ENCODE measurements at regions not wholly inside any gene's neighbourhood (a gene's known extent, or its start where the extent isn't known, plus 50 kb on each side); places are given as distances from the start of the nearest gene placed in this dataset.

DNA sequence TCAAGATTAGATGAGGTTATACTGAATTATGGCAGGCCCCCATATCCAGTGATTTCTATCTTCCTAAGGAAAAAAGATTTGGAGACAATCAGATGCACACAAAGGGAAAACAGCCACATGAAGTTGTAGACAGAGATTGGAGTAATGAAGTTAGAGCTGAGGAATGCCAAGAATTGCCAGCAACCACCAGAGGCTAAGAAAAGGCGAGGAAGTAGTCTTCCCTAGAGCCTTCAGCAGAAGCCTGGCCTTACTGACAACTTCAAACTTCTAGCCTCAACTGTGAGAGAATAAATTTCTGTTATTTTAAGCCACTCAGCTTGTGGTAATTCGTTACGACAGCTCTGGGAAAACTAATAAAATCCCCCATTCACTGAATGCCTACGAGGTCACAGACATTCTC lies 473.9 kb downstream of the COL12A1 start:
- TF ChIP-seq, protein P1, sequence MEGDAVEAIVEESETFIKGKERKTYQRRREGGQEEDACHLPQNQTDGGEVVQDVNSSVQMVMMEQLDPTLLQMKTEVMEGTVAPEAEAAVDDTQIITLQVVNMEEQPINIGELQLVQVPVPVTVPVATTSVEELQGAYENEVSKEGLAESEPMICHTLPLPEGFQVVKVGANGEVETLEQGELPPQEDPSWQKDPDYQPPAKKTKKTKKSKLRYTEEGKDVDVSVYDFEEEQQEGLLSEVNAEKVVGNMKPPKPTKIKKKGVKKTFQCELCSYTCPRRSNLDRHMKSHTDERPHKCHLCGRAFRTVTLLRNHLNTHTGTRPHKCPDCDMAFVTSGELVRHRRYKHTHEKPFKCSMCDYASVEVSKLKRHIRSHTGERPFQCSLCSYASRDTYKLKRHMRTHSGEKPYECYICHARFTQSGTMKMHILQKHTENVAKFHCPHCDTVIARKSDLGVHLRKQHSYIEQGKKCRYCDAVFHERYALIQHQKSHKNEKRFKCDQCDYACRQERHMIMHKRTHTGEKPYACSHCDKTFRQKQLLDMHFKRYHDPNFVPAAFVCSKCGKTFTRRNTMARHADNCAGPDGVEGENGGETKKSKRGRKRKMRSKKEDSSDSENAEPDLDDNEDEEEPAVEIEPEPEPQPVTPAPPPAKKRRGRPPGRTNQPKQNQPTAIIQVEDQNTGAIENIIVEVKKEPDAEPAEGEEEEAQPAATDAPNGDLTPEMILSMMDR (IDR thresholded peaks at IDR 0.05; ENCODE audit: poor library complexity, severe bottlenecking), result no peak
- TF ChIP-seq POLR2AphosphoS5 (IDR thresholded peaks at IDR 0.05) (no peak), SMC3 (conservative IDR thresholded peaks at IDR 0.05; ENCODE audit: poor library complexity) (no peak)
- TF ChIP-seq, protein P2, sequence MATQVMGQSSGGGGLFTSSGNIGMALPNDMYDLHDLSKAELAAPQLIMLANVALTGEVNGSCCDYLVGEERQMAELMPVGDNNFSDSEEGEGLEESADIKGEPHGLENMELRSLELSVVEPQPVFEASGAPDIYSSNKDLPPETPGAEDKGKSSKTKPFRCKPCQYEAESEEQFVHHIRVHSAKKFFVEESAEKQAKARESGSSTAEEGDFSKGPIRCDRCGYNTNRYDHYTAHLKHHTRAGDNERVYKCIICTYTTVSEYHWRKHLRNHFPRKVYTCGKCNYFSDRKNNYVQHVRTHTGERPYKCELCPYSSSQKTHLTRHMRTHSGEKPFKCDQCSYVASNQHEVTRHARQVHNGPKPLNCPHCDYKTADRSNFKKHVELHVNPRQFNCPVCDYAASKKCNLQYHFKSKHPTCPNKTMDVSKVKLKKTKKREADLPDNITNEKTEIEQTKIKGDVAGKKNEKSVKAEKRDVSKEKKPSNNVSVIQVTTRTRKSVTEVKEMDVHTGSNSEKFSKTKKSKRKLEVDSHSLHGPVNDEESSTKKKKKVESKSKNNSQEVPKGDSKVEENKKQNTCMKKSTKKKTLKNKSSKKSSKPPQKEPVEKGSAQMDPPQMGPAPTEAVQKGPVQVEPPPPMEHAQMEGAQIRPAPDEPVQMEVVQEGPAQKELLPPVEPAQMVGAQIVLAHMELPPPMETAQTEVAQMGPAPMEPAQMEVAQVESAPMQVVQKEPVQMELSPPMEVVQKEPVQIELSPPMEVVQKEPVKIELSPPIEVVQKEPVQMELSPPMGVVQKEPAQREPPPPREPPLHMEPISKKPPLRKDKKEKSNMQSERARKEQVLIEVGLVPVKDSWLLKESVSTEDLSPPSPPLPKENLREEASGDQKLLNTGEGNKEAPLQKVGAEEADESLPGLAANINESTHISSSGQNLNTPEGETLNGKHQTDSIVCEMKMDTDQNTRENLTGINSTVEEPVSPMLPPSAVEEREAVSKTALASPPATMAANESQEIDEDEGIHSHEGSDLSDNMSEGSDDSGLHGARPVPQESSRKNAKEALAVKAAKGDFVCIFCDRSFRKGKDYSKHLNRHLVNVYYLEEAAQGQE (IDR thresholded peaks at IDR 0.05; ENCODE audit: borderline replicate concordance), result no peak

Data from neural cell (in vitro differentiated cells).